WI38 (cell line): ENCODE measurements at regions not wholly inside any gene's neighbourhood (a gene's known extent, or its start where the extent isn't known, plus 50 kb on each side); places are given as distances from the start of the nearest gene placed in this dataset.

Source experiments
- H3K4me3 ChIP-seq: 2 replicates; pipeline ENCODE4 v1.5.1; 2011; ENCODE audit warnings: low read depth, mild to moderate bottlenecking, control low read depth, low read length
- CTCF ChIP-seq: IDR thresholded peaks from 2 replicates; pipeline ENCODE4 v1.5.1; 2012; ENCODE audit warnings: low read depth, mild to moderate bottlenecking, control low read depth, low read length

GRCh38 chrX:39416547-39417260 is 615.4 kb downstream of the MID1IP1 start:
- H3K4me3 ChIP-seq, result no peak overlapping the region
- no peak for TF ChIP-seq CTCF

- no peak overlapping the region for H3K4me3 ChIP-seq
Measured at GRCh38 chrX:39418254-39418704, 617.0 kb downstream of the MID1IP1 start.

GRCh38 chrX:39418731-39419638 is 617.7 kb downstream of the MID1IP1 start:
- H3K4me3 ChIP-seq, result no peak overlapping the region

More at GRCh38 chrX:39418254-39418704, 617.0 kb downstream of the MID1IP1 start:
- TF ChIP-seq CTCF, result no peak

GRCh38 chrX:39421006-39421405 is 619.7 kb downstream of the MID1IP1 start:
- no peak overlapping the region for H3K4me3 ChIP-seq
- TF ChIP-seq CTCF, result no peak

More at GRCh38 chrX:39418731-39419638, 617.7 kb downstream of the MID1IP1 start:
- TF ChIP-seq CTCF, result no peak

GRCh38 chrX:39425124-39425806 is 624.0 kb downstream of the MID1IP1 start:
- no peak overlapping the region for H3K4me3 ChIP-seq
- TF ChIP-seq CTCF, result no peak

- H3K4me3 ChIP-seq, result no peak overlapping the region
- TF ChIP-seq CTCF, result no peak
Measured at GRCh38 chrX:39426101-39426500, 624.8 kb downstream of the MID1IP1 start.
